WTC11 (cell line): ENCODE measurements at regions not wholly inside any gene's neighbourhood (a gene's known extent, or its start where the extent isn't known, plus 50 kb on each side); places are given as distances from the start of the nearest gene placed in this dataset.

Experiments
- ATAC-seq: fragments of 200-7000 bp; cut with Tn5 transposase; 2 replicates; pipeline ENCODE4 v1.10.0; 2021; ENCODE audit warnings: mild to moderate bottlenecking, moderate library complexity
- CTCF ChIA-PET: fragments of 300-600 bp; sonication (Branson Sonifier 250); formaldehyde crosslinking; loops from one replicate; lab custom pipeline; 2021; ENCODE audit warnings: antibody characterized with exemption; lab: Charles Lee
- POLR2A ChIA-PET: fragments of 350-600 bp; sonication (Branson Sonifier 250); formaldehyde crosslinking; loops from one replicate; lab custom pipeline; 2021; ENCODE audit warnings: antibody characterized with exemption; lab: Charles Lee
- DNase-seq: peaks from one replicate; pipeline ENCODE4 v3.0.0; 2021; ENCODE audit warnings: low spot score
- H3K27ac Mint-ChIP-seq: 2 replicates; pipeline ENCODE4 v1.8.0; 2021; ENCODE audit warnings: mixed read lengths
- H3K27me3 Mint-ChIP-seq: 2 replicates; pipeline ENCODE4 v1.8.0; 2021; ENCODE audit warnings: low read depth, mild to moderate bottlenecking, moderate library complexity, mixed read lengths
- H3K36me3 Mint-ChIP-seq: 2 replicates; pipeline ENCODE4 v1.8.0; 2021; ENCODE audit warnings: mixed read lengths
- H3K4me1 Mint-ChIP-seq: 2 replicates; pipeline ENCODE4 v1.8.0; 2022; ENCODE audit warnings: mixed read lengths
- H3K4me3 Mint-ChIP-seq: 2 replicates; pipeline ENCODE4 v1.8.0; 2021; ENCODE audit warnings: mild to moderate bottlenecking, moderate library complexity, mixed read lengths
- H3K9me3 Mint-ChIP-seq: 2 replicates; pipeline ENCODE4 v1.8.0; 2021; ENCODE audit warnings: mixed read lengths
- ATF6 ChIP-seq: sonication (generic); formaldehyde crosslinking; IDR thresholded peaks from 2 replicates; pipeline ENCODE4 v1.8.1; 2023; ENCODE audit warnings: mild to moderate bottlenecking, missing genetic modification reagents
- CDX4 ChIP-seq: fragments of 250-450 bp; sonication (Bioruptor Pico); IDR thresholded peaks from 2 replicates; pipeline ENCODE4 v1.9.0; 2021; ENCODE audit warnings: moderate library complexity, mild to moderate bottlenecking, inconsistent platforms, borderline replicate concordance
- CREB1 ChIP-seq: sonication (generic); formaldehyde crosslinking; IDR thresholded peaks from 2 replicates; pipeline ENCODE4 v1.8.0; 2023; ENCODE audit warnings: mild to moderate bottlenecking, missing genetic modification reagents
- CTCF ChIP-seq: fragments of 200-600 bp; IDR thresholded peaks from 2 replicates; pipeline ENCODE4 v1.8.0; 2022; ENCODE audit warnings: antibody characterized with exemption
- EMX1 ChIP-seq: fragments of 250-450 bp; sonication (Bioruptor Pico); IDR thresholded peaks from 2 replicates; pipeline ENCODE4 v1.8.0; 2021; ENCODE audit warnings: mild to moderate bottlenecking
- HMGXB4 ChIP-seq: sonication (generic); formaldehyde crosslinking; IDR thresholded peaks from 2 replicates; pipeline ENCODE4 v1.8.1; 2023; ENCODE audit warnings: mild to moderate bottlenecking, moderate library complexity, missing genetic modification reagents
- MAX ChIP-seq: sonication (generic); formaldehyde crosslinking; IDR thresholded peaks from 2 replicates; pipeline ENCODE4 v1.8.0; 2022; ENCODE audit warnings: mild to moderate bottlenecking, missing genetic modification reagents
- MXD4 ChIP-seq: fragments of 250-450 bp; sonication (Bioruptor Pico); IDR thresholded peaks from 2 replicates; pipeline ENCODE4 v1.8.0; 2021; ENCODE audit warnings: mild to moderate bottlenecking, moderate library complexity, borderline replicate concordance
- NFATC4 ChIP-seq: fragments of 250-450 bp; sonication (Bioruptor Pico); IDR thresholded peaks from 2 replicates; pipeline ENCODE4 v1.9.0; 2021; ENCODE audit warnings: mild to moderate bottlenecking
- SP1 ChIP-seq: sonication (generic); formaldehyde crosslinking; conservative IDR thresholded peaks from 2 replicates; pipeline ENCODE4 v1.8.1; 2022; ENCODE audit warnings: missing genetic modification reagents
- TEAD1 ChIP-seq: sonication (generic); formaldehyde crosslinking; IDR thresholded peaks from 2 replicates; pipeline ENCODE4 v1.8.0; 2022; ENCODE audit warnings: mild to moderate bottlenecking, missing genetic modification reagents
- TEAD4 ChIP-seq: sonication (generic); formaldehyde crosslinking; IDR thresholded peaks from 2 replicates; pipeline ENCODE4 v1.8.0; 2022; ENCODE audit warnings: mild to moderate bottlenecking, missing genetic modification reagents
- USF1 ChIP-seq: sonication (generic); formaldehyde crosslinking; IDR thresholded peaks from 2 replicates; pipeline ENCODE4 v1.8.0; 2022; ENCODE audit warnings: mild to moderate bottlenecking, missing genetic modification reagents
- USF2 ChIP-seq: sonication (generic); formaldehyde crosslinking; IDR thresholded peaks from 2 replicates; pipeline ENCODE4 v1.8.1; 2023; ENCODE audit warnings: mild to moderate bottlenecking, missing genetic modification reagents, moderate library complexity
- ZNF219 ChIP-seq: sonication (generic); formaldehyde crosslinking; IDR thresholded peaks from 2 replicates; pipeline ENCODE4 v1.8.0; 2023; ENCODE audit warnings: missing genetic modification reagents, mild to moderate bottlenecking, borderline replicate concordance
- ZNF232 ChIP-seq: sonication (generic); formaldehyde crosslinking; IDR thresholded peaks from 2 replicates; pipeline ENCODE4 v1.8.0; 2022; ENCODE audit warnings: mild to moderate bottlenecking, missing genetic modification reagents
- ZNF263 ChIP-seq: sonication (generic); formaldehyde crosslinking; IDR thresholded peaks from 2 replicates; pipeline ENCODE4 v1.8.1; 2022; ENCODE audit warnings: low read depth, mild to moderate bottlenecking, moderate library complexity, missing genetic modification reagents
- ZNF416 ChIP-seq: fragments of 250-450 bp; sonication (Bioruptor Pico); IDR thresholded peaks from 2 replicates; pipeline ENCODE4 v1.9.0; 2021; ENCODE audit warnings: mild to moderate bottlenecking, inconsistent platforms
- ZNF423 ChIP-seq: fragments of 250-450 bp; sonication (Bioruptor Pico); IDR thresholded peaks from 2 replicates; pipeline ENCODE4 v2.1.2; 2022; ENCODE audit warnings: mild to moderate bottlenecking, moderate library complexity
- ZNF671 ChIP-seq: fragments of 250-450 bp; sonication (Bioruptor Pico); IDR thresholded peaks from 2 replicates; pipeline ENCODE4 v1.8.0; 2021; ENCODE audit warnings: mild to moderate bottlenecking

GRCh38 chr10:51000976-51001375 lies 73.3 kb upstream of the PRKG1 start:
- no peak overlapping the region for H3K4me3 Mint-ChIP-seq
- ChIA-PET POLR2A (no interaction called here), CTCF (interaction anchor here (0.6 to 1.1 kb wide), 2 partner anchors 31 to 1002 kb away, joined by 3 read pairs; no protein-coding TSS in a partner anchor)
- H3K36me3 Mint-ChIP-seq, result no peaks in the 10 kb centered on the region
- H3K27ac Mint-ChIP-seq, result no peak overlapping the region
- ATAC-seq (peak; percentile 50; the same call in 1 of the 2 replicates), DNase-seq (no peak)
- no peaks in the 10 kb centered on the region for H3K9me3 Mint-ChIP-seq
- TF ChIP-seq SP1 (CRISPR knock-in tag), result no peak
- no peak for TF ChIP-seq TEAD4 (CRISPR knock-in tag)
- TF ChIP-seq ZNF671, result no peak
- H3K4me1 Mint-ChIP-seq, result peaks cover 12% of the 10 kb centered on the region
- H3K27me3 Mint-ChIP-seq, result no peaks in the 10 kb centered on the region

GRCh38 chr10:51001587-51001986 lies 72.7 kb upstream of the PRKG1 start:
- DNase-seq (no peak), ATAC-seq (peak; percentile 75)
- Mint-ChIP-seq H3K4me3 (no peak overlapping the region), H3K9me3 (no peaks in the 10 kb centered on the region), H3K27ac (no peak overlapping the region), H3K27me3 (no peaks in the 10 kb centered on the region), H3K4me1 (peaks cover 18% of the 10 kb centered on the region), H3K36me3 (no peaks in the 10 kb centered on the region)
- ChIA-PET CTCF (interaction anchor here (0.6 to 1.0 kb wide), 3 partner anchors 13 to 1001 kb away, joined by 3 read pairs; no protein-coding TSS in a partner anchor), POLR2A (no interaction called here)
- TF ChIP-seq CTCF (peak; percentile 35; the same call in 1 of the 2 replicates), ZNF219 (no peak)

GRCh38 chr10:51002469-51002868 lies 71.8 kb upstream of the PRKG1 start:
- Mint-ChIP-seq H3K9me3 (peaks cover 1% of the 10 kb centered on the region), H3K27me3 (no peaks in the 10 kb centered on the region), H3K4me3 (no peak overlapping the region), H3K27ac (no peak overlapping the region)
- ChIA-PET CTCF (interaction anchor here (0.7 to 1.0 kb wide), 2 partner anchors 12 to 958 kb away, joined by 3 read pairs; no protein-coding TSS in a partner anchor), POLR2A (no interaction called here)
- no peak for ATAC-seq
- TF ChIP-seq CDX4 (CRISPR knock-in tag), result no peak
- TF ChIP-seq NFATC4 (CRISPR knock-in tag), result no peak
- TF ChIP-seq, all 79 proteins: peak for 0
- no peaks in the 10 kb centered on the region for H3K36me3 Mint-ChIP-seq
- no peak for DNase-seq
- H3K4me1 Mint-ChIP-seq, result peaks cover 26% of the 10 kb centered on the region

- ATAC-seq (no peak), DNase-seq (no peak)
- H3K9me3 Mint-ChIP-seq, result peaks cover 6% of the 10 kb centered on the region
- ChIA-PET POLR2A (no interaction called here), CTCF (no interaction called here)
- H3K27me3 Mint-ChIP-seq, result no peaks in the 10 kb centered on the region
- no peak overlapping the region for H3K4me3 Mint-ChIP-seq
- peaks cover 30% of the 10 kb centered on the region for H3K4me1 Mint-ChIP-seq
- no peaks in the 10 kb centered on the region for H3K36me3 Mint-ChIP-seq
- TF ChIP-seq NFATC4 (CRISPR knock-in tag) (no peak), ZNF232 (CRISPR knock-in tag) (no peak), EMX1 (CRISPR knock-in tag) (no peak), USF2 (CRISPR knock-in tag) (no peak), HMGXB4 (no peak), ZNF263 (CRISPR knock-in tag) (no peak), USF1 (CRISPR knock-in tag) (no peak), MAX (no peak), MXD4 (CRISPR knock-in tag) (no peak), ZNF423 (no peak), TEAD1 (CRISPR knock-in tag) (no peak), ATF6 (CRISPR knock-in tag) (no peak), ZNF416 (no peak), CREB1 (CRISPR knock-in tag) (no peak)
- no peak overlapping the region for H3K27ac Mint-ChIP-seq
These were observed 69.5 kb upstream of the PRKG1 start for GRCh38 chr10:51004776-51005175.
